GM19043 (cell line): ENCODE measurements at regions not wholly inside any gene's neighbourhood (a gene's known extent, or its start where the extent isn't known, plus 50 kb on each side); places are given as distances from the start of the nearest gene placed in this dataset.
"Not testable (repeated sequence)": the region's sequence is repeated elsewhere in the genome, so short reads cannot be mapped to it uniquely, and the experiment has no call there.

Source experiments
- ATAC-seq: cut with Tn5 transposase; IDR thresholded peaks from one replicate; pipeline ENCODE4 v1.9.1; 2021; ENCODE audit warnings: low read depth; ENCODE audit not compliant: unreplicated experiment

GRCh38 chr5:51156838-51157237 lies 226.4 kb upstream of the ISL1 start:
- ATAC-seq, result no peak

GRCh38 chr5:51159164-51159563 lies 224.1 kb upstream of the ISL1 start:
- no peak for ATAC-seq

- ATAC-seq, result no peak
Measured at GRCh38 chr5:51159606-51160005, 223.6 kb upstream of the ISL1 start.

- no peak for ATAC-seq
Measured at GRCh38 chr5:51162245-51162644, 221.0 kb upstream of the ISL1 start.

- not testable (repeated sequence) for ATAC-seq
Measured at GRCh38 chr5:51165621-51166020, 217.6 kb upstream of the ISL1 start.

- ATAC-seq, result no peak
Measured at GRCh38 chr5:51172903-51173626, 210.2 kb upstream of the ISL1 start.

- ATAC-seq, result no peak
Measured at GRCh38 chr5:51181208-51181894, 201.9 kb upstream of the ISL1 start.

- no peak for ATAC-seq
Measured at GRCh38 chr5:51185850-51186329, 197.4 kb upstream of the ISL1 start.

- ATAC-seq, result no peak
Measured at GRCh38 chr5:51188001-51188591, 195.2 kb upstream of the ISL1 start.

GRCh38 chr5:51194671-51195070 lies 188.6 kb upstream of the ISL1 start:
- no peak for ATAC-seq

GRCh38 chr5:51201024-51201423 lies 182.2 kb upstream of the ISL1 start:
- no peak for ATAC-seq

- ATAC-seq, result no peak
Measured at GRCh38 chr5:51201708-51202107, 181.5 kb upstream of the ISL1 start.

GRCh38 chr5:51202161-51202560 lies 181.1 kb upstream of the ISL1 start:
- no peak for ATAC-seq

- no peak for ATAC-seq
Measured at GRCh38 chr5:51203598-51203997, 179.7 kb upstream of the ISL1 start.

GRCh38 chr5:51208296-51208695 lies 175.0 kb upstream of the ISL1 start:
- ATAC-seq, result no peak

- ATAC-seq, result no peak
Measured at GRCh38 chr5:51214746-51215145, 168.5 kb upstream of the ISL1 start.

GRCh38 chr5:51225789-51226742 lies 157.2 kb upstream of the ISL1 start:
- no peak for ATAC-seq

GRCh38 chr5:51227963-51228470 lies 155.2 kb upstream of the ISL1 start:
- ATAC-seq, result no peak

GRCh38 chr5:51230336-51230735 lies 152.9 kb upstream of the ISL1 start:
- no peak for ATAC-seq

GRCh38 chr5:51242456-51242855 lies 140.8 kb upstream of the ISL1 start:
- no peak for ATAC-seq
